Natural killer cell (primary cell): ENCODE measurements at regions not wholly inside any gene's neighbourhood (a gene's known extent, or its start where the extent isn't known, plus 50 kb on each side); places are given as distances from the start of the nearest gene placed in this dataset.

ENCODE experiments used
- ATAC-seq, 3 donors: fragments of 150-1000 bp in 2 of 3; fragments of 200-7000 bp in 1 of 3; cut with Tn5 transposase; 1 replicate in 1 of 3; 2 replicates in 2 of 3; pipeline ENCODE4 v1.10.0; 2021; ENCODE audit warnings: mild to moderate bottlenecking in 2 of 3, moderate library complexity in 2 of 3
- DNase-seq, 2 donors: peaks; one replicate each; pipeline versions ENCODE4 v3.0.0 to v3.0.0-alpha.2; 2013 to 2021; ENCODE audit warnings: mixed read lengths in 1 of 2
- H3K27ac ChIP-seq: one replicate; pipeline ENCODE4 v1.5.1; 2013; ENCODE audit warnings: mild to moderate bottlenecking, low read length
- H3K27me3 ChIP-seq: one replicate; pipeline ENCODE4 v1.6.1; 2013; ENCODE audit warnings: low read length; ENCODE audit not compliant: control insufficient read depth, insufficient read depth
- H3K36me3 ChIP-seq: one replicate; pipeline ENCODE4 v1.6.1; 2013; ENCODE audit warnings: low read length; ENCODE audit not compliant: control insufficient read depth, insufficient read depth
- H3K4me1 ChIP-seq: one replicate; pipeline ENCODE4 v1.6.1; 2013; ENCODE audit warnings: low read length; ENCODE audit not compliant: control insufficient read depth, insufficient read depth
- H3K4me3 ChIP-seq: one replicate; pipeline ENCODE4 v1.5.1; 2013; ENCODE audit warnings: low read length
- H3K9me3 ChIP-seq: one replicate; pipeline ENCODE4 v1.6.1; 2013; ENCODE audit warnings: low read length; ENCODE audit not compliant: control insufficient read depth, insufficient read depth
- H3K27ac Mint-ChIP-seq, 2 donors: one replicate each; pipeline ENCODE4 v1.8.0; 2022; ENCODE audit warnings: mild to moderate bottlenecking in 2 of 2, mixed read lengths in 2 of 2, moderate library complexity in 1 of 2
- H3K27me3 Mint-ChIP-seq, 2 donors: one replicate each; pipeline ENCODE4 v1.8.0; 2022; ENCODE audit warnings: low read depth in 2 of 2, mixed read lengths in 2 of 2
- H3K36me3 Mint-ChIP-seq: one replicate; pipeline ENCODE4 v1.8.0; 2022; ENCODE audit warnings: mixed read lengths
- H3K4me1 Mint-ChIP-seq, 2 donors: one replicate each; pipeline ENCODE4 v1.8.0; 2022; ENCODE audit warnings: mixed read lengths in 2 of 2
- H3K4me3 Mint-ChIP-seq: one replicate; pipeline ENCODE4 v1.8.0; 2022; ENCODE audit warnings: mild to moderate bottlenecking, moderate library complexity, mixed read lengths
- H3K9me3 Mint-ChIP-seq, 2 donors: one replicate each; pipeline ENCODE4 v1.8.0; 2022; ENCODE audit warnings: mixed read lengths in 2 of 2
- CTCF ChIP-seq: fragments of 200-600 bp; IDR thresholded peaks from one replicate; pipeline ENCODE4 v1.8.0; 2022; ENCODE audit warnings: antibody characterized with exemption
- WGBS: methylation state at CpG from one replicate; pipeline ENCODE4 v1.1.7; 2013; ENCODE audit warnings: missing lambda C conversion rate; ENCODE audit not compliant: insufficient coverage; 5-methylcytosine and 5-hydroxymethylcytosine counted together
- intact Hi-C: fragments of 100-400 bp; cut with micrococcal nuclease; formaldehyde crosslinking; loops from one replicate; pipeline ENCODE4 v1.14.2; 2022

- WGBS: no CpG with 5 or more reads among the region's 4 CpGs
Measured at GRCh38 chr13:34803756-34804155, 138.3 kb upstream of the NBEA start.

DNA sequence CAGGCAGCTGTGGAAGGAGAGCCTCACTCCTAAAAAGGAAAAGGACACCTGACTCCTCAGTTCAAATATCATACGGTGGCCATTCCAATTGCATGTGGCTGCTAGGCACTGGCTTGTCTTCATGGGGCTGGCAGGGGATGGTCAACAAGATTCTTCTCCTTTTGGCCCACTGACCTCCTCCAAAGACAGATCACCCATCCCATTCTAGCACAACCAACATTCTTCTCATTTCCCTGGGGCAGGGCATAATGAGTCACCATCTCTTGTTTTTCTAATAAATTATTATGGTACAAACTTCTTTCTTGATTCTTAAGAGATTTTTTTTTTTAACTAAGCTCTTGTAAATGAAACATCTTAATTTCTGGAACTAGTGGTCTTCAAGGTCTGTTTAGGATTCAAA lies 136.7 kb upstream of the NBEA start:
- H3K4me3 Mint-ChIP-seq: no peak overlapping the region
- DNase-seq (no peak), ATAC-seq (no peak)
- no peak for TF ChIP-seq CTCF
- H3K9me3 Mint-ChIP-seq: peaks cover 8 to 13% of the 10 kb centered on the region in 2 donors
- Histone ChIP-seq H3K36me3 (no peaks in the 10 kb centered on the region), H3K27me3 (no peaks in the 10 kb centered on the region), H3K9me3 (no peaks in the 10 kb centered on the region), H3K27ac (no peak overlapping the region), H3K4me3 (no peak overlapping the region), H3K4me1 (no peaks in the 10 kb centered on the region)
- 80% methylated on average over 1 of the region's 1 CpG for WGBS
- H3K27ac Mint-ChIP-seq: no peak overlapping the region
- intact Hi-C loops: no loop called here
- no peaks in the 10 kb centered on the region for H3K27me3 Mint-ChIP-seq
- no peaks in the 10 kb centered on the region for H3K36me3 Mint-ChIP-seq
- H3K4me1 Mint-ChIP-seq: no peaks in the 10 kb centered on the region

More at GRCh38 chr13:34803756-34804155, 138.3 kb upstream of the NBEA start:
- H3K27ac Mint-ChIP-seq: no peak overlapping the region
- no peak overlapping the region for H3K4me3 Mint-ChIP-seq
- H3K36me3 Mint-ChIP-seq: no peaks in the 10 kb centered on the region
- DNase-seq: no peak
- H3K9me3 Mint-ChIP-seq: peaks cover 11 to 23% of the 10 kb centered on the region in 2 donors
- H3K4me1 Mint-ChIP-seq: no peaks in the 10 kb centered on the region
- Histone ChIP-seq H3K36me3 (no peaks in the 10 kb centered on the region), H3K27me3 (no peaks in the 10 kb centered on the region), H3K9me3 (no peaks in the 10 kb centered on the region), H3K27ac (no peak overlapping the region), H3K4me3 (no peak overlapping the region), H3K4me1 (no peaks in the 10 kb centered on the region)
- no peaks in the 10 kb centered on the region for H3K27me3 Mint-ChIP-seq
- ATAC-seq: no peak
- intact Hi-C loops: no loop called here
- no peak for TF ChIP-seq CTCF

GRCh38 chr13:34808649-34809048 lies 133.4 kb upstream of the NBEA start:
- H3K9me3 Mint-ChIP-seq: peaks cover 4 to 17% of the 10 kb centered on the region in 2 donors
- intact Hi-C loops: no loop called here
- DNase-seq (no peak), ATAC-seq (no peak)
- no peak overlapping the region for H3K27ac ChIP-seq
- H3K36me3 ChIP-seq: no peaks in the 10 kb centered on the region
- H3K27me3 Mint-ChIP-seq: no peaks in the 10 kb centered on the region
- H3K27ac Mint-ChIP-seq: no peak overlapping the region
- H3K27me3 ChIP-seq: no peaks in the 10 kb centered on the region
- H3K36me3 Mint-ChIP-seq: peaks cover 7% of the 10 kb centered on the region
- H3K9me3 ChIP-seq: no peaks in the 10 kb centered on the region
- no peak overlapping the region for H3K4me3 Mint-ChIP-seq
- TF ChIP-seq CTCF: no peak
- H3K4me1 Mint-ChIP-seq: no peaks in the 10 kb centered on the region
- no peak overlapping the region for H3K4me3 ChIP-seq
- no peaks in the 10 kb centered on the region for H3K4me1 ChIP-seq

DNA sequence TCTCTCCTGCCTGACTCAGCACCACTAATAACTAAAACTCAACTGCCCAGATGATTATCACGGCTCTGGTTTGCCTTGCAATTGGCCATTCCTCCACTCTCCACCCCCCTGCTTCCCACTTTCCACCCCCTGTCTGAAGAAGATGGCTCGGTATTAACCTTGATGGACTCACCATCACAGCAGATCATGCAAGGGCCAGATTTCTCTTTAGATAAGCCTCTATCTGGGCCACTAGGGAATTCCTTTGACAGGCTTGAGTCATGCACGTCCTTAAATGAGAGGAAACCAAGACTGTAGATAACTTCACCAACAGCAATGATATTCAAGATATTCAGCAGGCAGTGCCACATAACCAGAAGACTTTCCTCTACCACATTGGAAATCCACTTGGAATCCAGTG lies 131.1 kb upstream of the NBEA start:
- Histone ChIP-seq H3K27me3 (no peaks in the 10 kb centered on the region), H3K4me1 (no peaks in the 10 kb centered on the region), H3K9me3 (no peaks in the 10 kb centered on the region), H3K27ac (no peak overlapping the region), H3K4me3 (no peak overlapping the region), H3K36me3 (no peaks in the 10 kb centered on the region)
- Mint-ChIP-seq H3K36me3 (peaks cover 11% of the 10 kb centered on the region), H3K27me3 (no peaks in the 10 kb centered on the region), H3K27ac (no peak overlapping the region), H3K4me1 (no peaks in the 10 kb centered on the region), H3K4me3 (no peak overlapping the region), H3K9me3 (peaks cover 7 to 20% of the 10 kb centered on the region in 2 donors)
- ATAC-seq (no peak), DNase-seq (no peak)
- intact Hi-C loops: no loop called here
- no peak for TF ChIP-seq CTCF
- WGBS: 65% methylated on average over 3 of the region's 3 CpGs
